HG03521 (cell line): ENCODE measurements at regions not wholly inside any gene's neighbourhood (a gene's known extent, or its start where the extent isn't known, plus 50 kb on each side); places are given as distances from the start of the nearest gene placed in this dataset.
"Not testable (repeated sequence)": the region's sequence is repeated elsewhere in the genome, so short reads cannot be mapped to it uniquely, and the experiment has no call there.

Experiments used
- ATAC-seq: cut with Tn5 transposase; IDR thresholded peaks from one replicate; pipeline ENCODE4 v1.9.1; 2021; ENCODE audit warnings: mild to moderate bottlenecking, moderate library complexity; ENCODE audit not compliant: unreplicated experiment

DNA sequence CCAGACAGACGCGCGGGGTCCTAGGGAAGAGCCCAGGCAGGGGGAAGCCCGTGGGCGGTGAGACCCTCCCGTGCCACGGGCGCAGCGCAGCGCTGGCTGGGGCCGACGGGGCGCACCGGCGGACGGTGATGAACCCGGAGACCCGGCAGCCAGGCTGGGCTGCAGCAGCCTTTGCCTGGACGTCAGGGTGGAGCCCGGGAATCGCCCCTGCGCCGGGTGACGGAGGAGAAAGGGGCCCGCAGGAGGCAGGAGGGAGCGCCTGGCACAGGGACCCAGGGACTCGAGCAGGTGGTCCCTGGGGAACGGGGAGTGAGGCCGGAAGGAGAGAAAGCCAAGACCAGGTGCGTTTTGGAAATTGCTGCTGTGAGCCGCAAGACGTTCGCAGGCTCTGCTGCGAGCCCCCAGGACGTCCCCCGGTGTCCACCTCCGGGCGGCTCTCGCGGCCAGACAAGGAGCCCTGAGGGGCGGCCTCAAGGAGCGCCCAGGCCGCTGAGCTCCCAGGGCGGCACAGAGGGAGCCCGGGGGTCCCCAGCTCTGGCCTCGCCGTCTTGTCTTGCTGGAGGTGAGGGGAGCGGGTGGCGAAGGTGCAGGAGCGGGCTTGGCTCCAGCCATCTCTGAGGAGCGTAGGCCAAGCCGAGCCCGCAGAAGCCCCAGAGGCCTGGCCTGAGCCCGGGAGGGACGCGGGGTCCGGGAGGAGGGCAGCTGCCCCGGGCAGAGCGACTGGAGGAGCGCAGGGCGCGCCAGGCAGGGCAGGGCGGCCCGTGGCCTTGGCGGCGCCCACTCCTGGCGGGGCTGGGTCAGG is 191.2 kb upstream of the PDE10A start:
- ATAC-seq: no peak

DNA sequence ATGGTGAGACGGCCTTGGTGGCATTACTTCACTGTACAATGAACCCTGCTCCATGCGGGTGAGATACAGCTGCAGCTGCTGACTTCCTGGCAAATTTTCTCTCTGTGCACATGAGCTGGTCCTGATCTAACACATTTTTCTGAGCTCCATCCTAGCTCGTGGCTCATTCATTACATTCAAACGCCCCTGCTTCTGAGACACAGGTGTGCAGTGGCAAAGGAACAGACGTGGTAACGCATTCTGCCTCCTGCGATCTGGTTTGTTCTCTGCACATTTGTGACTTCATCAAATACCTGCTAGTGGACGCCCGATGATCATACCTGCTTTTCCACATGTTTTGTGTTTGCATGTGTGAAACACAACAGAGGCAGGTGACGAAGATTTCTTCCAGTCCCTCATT is 189.6 kb upstream of the PDE10A start:
- ATAC-seq: no peak

DNA sequence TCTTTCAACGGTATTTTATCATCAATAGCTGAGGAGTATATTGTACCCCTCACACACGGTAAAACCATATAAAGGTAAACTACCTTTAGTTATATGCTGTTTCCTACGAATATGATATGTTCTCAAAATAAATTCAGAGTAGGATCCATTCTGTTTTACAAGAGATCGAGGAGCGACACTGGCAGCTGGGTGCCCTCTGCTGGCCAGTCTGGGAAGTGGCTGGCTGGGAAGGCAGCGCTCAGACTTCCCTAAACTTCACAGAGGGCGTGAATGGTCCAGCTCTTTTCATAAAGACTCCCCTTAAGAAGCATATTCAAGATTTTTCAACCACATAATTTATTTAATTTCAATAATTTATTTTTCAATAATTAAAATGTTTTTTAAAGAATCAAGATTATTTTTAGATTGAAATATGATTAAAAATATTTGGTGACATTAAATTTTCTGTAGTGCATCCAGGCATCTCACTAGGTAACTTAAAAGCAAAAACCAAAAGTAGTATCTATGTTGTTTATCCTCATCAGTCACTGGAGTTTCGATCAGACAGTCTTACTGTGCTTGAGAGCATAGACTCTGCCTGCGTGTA is 187.5 kb upstream of the PDE10A start:
- peak; percentile 74 for ATAC-seq

DNA sequence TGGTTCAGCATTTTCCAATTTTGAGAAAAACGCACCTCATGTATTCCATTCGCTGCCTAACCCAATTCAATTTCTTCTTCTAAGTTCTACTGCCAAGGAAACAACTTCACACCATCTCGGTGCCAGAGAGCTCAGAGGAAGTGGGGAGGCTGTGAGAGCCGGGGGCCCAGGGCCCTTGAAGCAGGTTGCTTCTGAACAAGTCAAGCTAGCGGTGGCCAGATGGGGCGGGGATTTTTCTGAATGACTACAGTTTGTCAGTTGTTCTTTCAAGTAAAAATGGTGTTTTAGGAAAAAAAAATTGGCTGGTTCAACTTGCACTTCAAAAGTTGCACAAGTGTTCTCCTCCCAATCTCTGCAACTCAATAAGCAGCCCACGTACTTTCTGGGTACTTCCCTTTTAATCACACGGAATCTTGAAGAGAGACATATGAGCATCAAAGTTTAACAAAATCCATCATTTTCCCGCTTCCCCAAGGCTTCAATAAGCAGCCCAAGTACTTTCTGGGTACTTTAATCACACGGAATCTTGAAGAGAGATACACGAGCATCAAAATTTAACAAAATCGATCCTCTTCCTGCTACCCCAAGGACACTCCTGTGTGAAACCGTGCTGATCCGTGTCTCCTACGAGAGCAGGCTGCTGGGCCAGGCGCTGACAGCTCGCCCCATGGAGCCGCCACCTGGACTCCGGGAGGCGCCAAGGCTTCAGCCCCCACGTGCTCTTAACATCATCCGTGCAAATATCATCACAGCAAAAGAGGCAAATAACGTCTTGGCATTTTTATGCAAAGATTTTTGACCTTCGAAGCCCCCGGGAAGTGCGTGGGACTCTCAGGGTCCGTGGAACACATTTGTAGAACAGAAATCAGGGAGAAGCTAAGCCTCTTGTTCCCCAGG is 186.7 kb upstream of the PDE10A start:
- no peak for ATAC-seq

DNA sequence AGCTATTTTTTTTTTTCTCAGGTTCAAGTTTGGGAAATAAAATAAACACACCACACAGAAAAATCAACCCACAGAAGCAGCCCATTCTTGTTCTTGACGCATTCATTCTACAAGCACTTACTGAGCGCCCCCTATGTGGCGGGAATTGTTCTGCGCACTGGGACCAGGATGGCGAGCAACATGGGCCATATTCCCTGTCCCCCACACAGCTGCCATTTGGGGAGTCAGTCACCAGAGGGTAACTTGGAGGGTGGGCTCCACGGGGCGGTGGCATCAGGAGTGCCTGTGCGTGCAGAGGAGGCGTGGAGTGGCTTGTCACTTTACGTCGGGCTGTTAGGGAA is 185.0 kb upstream of the PDE10A start:
- no peak for ATAC-seq

DNA sequence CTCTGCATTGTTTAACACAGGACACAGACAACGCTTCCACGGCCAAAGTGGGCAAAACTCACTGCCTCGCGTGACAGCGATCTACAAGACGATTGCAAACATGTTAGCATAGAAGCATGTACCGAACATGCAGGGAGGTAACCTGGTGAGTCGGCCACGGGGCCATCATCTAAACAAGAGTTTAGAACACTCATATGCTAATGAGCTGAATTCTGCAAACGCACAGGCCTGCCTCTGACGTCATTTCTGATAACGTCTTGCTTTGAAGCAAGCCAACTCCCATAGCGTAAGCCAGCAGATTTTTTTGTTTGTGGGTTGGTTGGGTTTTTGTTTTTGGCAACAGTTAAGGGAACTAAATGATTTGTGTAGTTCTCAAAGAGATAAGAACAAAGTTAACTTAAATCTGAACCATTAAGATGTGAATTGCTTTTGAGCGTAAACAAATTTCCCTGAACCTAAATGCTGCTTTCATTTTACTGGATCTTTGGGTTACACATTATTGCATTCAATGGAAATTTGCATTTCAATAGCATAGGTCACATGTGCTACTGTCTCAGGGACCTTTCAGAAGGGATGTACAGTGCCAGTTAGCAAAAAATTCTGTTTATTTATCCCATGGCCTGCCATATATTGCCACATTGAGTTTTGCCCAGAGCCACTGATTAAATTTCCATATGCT is 184.5 kb upstream of the PDE10A start:
- ATAC-seq: no peak

DNA sequence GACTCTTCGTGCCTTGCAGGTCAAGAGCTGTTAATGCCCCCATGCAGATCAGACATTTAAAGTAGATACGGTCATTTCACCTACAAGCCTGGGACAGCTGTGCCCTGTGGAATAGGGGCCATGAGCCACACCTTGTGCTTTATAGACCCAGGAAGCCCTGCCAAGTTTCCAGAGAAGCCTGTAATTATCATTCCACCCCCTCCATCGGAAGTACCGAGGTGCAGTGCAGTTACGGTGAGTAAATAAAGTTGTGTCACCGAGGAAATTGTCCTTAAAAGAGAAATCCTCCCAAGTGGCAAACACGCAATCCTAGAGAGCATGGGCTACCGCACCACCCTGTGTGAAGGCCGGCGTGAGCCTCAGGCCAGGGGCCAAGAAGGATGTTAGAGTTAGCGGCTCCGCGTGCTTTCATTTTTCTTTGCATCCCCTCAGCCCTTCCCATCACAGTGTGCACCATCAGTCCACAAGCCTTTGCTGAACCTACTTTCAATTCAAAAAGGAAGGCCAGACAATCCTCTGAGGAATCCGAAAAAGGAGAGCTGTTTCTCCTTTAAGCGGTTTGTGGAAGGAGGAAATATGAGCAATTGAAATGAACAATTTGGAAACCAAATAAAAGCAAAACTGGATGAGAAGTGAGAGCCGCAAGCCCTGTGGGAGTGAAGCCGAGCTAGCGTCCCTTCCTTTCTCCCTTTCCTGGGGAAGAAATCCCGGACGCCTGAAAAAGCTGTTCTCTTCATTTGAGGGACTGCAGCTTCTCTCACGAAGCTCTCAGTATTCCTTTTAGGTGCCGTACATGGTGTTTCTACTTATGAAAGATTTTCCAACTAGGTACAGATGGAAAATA is 183.3 kb upstream of the PDE10A start:
- ATAC-seq: no peak

DNA sequence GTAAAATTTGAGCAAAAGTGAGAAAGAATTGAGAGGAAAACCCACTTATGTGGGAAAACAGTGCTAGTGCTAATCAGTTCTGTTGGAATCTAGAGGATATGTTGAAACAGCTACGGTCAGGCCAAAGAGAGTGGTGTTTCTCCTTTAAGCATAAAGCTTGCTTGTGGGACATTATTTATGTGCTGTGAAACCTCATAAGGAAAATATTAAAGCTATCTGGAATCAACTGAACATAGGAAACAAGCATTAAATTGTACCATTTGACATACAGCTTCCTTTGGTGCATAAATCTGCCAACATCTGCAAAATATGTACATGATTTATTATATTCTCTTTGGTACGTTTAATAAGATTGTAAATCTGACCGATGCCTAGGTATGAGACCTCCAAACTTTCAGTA is 182.5 kb upstream of the PDE10A start:
- no peak for ATAC-seq

DNA sequence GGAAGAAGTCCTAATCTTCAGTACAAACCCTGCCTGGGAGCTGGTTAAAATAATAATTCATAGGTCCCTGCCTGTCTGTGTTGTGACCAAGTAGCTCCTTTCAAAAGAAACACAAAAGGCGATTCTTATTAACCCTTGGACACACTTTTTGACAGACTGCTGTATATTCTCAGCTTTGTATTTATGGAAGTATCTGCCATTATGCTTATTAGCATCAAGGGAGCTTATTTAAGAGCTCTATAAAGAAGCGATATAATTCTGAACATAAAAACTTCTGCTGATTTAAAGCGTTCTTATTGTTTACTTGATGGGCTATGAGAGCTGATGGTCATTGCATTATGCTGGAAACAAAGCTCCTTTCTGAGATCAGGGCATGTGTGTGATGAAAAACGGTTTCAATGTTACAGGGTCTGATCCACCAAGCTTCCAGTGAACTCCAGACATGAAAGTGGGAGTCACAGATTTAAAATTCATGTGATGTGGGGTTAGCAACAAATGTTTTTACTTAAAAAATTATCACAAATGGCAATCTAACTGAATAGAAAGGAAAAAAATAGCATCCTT is 181.8 kb upstream of the PDE10A start:
- no peak for ATAC-seq

DNA sequence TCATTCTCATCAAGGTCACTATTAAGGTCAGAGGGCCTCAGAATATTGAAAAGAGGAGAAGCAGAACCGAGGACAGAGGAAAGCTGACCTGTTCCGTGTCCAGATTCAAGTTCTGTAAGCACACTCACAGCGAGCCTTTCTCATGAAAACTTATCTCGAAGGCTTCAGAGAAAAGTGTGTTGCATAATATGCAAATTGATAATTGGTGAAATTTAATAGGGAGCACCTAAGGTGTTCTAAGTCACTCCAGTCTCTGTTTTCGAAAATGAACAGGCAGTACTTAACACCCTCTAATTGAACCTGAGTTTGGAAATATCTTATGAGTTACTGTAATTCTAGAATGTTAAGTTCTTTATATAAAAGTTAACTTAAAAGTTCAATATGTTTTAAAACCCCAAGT is 181.2 kb upstream of the PDE10A start:
- ATAC-seq: no peak

DNA sequence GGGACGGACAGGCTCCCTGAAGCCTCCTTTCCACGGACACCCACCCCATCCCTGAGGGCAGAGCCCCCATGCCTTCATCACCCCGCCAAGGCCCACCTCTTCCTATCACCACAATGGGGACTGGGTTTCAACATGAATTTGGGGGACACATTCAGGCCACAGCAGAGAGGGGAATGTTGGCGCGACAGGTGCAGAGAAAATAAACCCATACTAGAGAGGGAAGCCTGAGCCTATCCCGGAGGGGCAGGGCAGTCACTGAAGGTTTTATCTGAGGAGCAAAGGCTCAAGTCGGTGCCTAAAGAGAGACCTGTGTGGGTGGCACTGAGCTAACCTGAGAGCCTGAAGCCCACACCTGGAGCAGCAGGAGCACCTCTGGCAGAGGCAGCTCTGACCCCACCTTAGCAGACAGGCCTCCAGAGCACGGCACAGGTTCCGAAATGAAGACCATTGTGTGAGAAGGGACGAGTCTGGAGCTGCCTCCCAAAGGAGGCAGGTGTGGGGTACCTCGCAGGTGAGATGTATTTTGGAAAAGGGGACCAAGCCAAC is 180.6 kb upstream of the PDE10A start:
- no peak for ATAC-seq

DNA sequence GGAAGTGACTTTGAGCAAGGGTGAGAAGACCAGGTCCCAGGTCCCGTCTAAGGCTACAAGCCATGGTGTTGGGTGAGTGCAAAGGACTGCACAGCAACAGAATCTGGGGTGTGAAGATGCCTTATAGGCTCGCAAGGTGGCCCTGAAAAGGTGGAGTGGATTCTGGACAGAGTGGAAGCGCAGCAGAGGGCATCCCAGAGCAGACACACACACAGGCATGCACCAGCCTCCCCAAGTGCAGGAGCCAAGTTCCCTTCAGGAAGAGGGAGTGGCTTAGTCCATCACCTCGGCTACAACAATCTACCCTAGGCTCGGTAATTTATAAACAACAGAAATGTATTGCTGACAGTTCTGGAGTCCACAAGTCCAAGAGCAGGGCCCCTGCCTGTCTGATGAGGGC is 180.1 kb upstream of the PDE10A start:
- ATAC-seq: no peak

DNA sequence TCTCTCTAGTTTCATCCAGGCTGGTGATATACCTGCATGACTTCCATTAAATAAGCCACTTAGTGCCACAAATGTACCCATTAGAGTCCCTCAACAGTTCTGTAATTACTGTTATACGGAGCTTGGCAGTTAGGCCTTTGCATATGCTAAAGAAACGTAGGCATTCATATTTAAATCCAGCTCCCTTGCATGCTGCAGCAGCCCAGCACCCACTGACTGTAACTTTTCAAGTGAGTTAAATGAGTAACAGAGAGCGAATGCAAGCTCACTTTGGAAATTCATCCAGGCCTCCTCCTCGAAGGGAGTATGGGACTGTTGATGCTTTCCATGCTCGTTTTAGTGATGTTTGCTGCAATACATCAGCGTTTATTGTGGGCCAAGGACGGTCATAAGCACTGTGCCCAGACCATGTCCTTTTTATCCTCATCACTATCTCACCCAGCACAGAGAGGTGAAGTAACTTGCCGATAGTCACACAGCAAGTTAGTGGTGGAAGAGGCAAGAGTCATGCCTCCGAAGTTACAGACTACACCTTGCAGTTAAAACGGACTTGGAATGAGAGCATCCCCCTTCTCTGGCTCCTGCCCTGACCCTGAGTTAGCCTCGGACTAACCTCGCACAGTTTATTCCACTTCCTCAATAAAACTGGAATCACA is 179.4 kb upstream of the PDE10A start:
- ATAC-seq: no peak

DNA sequence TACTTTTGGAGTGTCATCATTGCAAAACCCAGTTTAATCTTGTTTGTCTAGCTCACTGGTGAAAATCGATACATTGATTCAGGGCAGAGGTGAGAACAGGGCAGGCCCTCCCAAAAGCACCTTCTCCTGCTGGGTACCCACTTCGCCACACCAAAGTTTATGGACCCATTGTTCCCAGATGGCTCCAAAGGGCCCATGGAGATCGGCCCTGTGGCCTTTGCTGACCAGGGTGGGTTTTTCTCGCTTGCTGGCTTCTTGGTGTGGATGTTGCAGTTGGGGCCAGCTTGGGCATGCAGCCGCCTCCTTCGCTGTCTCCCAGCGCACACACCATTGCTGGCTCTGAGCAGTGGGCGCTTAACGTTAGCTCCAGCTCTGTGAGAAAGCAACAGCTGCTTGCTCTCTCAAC is 178.1 kb upstream of the PDE10A start:
- no peak for ATAC-seq

DNA sequence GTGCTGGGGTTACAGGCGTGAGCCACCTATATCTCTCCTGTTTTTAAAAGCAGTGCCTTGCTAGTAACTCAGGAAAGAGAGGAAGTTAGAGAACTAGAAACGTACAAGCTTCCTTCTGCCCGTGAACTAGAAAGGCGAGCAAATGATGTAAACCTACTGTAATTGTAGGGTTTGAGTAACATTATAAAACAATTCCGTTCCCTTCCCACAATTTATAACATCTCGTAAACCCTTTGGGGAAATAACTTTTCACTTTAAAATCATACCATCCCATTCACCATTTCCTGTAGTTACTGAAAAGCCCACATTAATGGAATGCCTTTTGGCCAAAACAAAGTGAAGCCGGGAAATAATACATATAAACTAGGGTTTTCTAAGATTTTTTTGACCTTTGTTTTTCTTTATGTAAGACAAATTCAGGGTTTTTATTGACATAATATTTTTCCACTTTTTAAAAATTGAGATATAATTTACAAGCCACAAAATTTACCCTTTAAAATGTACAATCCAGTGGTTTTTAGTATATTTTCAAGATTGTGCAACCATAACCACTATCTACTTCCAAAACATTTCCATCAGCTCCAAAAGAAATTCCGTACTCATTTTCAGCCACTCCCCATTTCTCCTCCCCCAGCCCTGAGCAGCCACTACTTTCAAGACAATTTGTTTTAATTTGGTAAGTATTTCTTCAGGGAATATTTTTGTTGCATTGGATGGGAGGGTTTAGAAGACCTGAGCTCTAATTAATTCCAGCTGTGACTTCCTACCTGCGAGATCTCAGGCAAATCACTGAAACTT is 175.1 kb upstream of the PDE10A start:
- no peak for ATAC-seq

DNA sequence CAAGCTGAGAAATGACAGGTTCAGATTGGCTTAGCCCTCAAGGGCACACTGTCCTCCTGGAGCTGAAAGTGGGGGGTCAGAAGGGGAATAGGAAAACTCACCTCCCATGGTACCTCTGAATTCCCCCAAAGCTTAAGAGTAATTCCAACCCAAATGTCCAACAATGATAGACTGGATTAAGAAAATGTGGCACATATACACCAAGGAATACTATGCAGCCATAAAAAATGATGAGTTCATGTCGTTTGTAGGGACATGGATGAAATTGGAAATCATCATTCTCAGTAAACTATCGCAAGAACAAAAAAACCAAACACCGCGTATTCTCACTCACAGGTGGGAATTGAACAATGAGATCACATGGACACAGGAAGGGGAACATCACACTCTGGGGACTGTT is 173.6 kb upstream of the PDE10A start:
- ATAC-seq: not testable (repeated sequence)

DNA sequence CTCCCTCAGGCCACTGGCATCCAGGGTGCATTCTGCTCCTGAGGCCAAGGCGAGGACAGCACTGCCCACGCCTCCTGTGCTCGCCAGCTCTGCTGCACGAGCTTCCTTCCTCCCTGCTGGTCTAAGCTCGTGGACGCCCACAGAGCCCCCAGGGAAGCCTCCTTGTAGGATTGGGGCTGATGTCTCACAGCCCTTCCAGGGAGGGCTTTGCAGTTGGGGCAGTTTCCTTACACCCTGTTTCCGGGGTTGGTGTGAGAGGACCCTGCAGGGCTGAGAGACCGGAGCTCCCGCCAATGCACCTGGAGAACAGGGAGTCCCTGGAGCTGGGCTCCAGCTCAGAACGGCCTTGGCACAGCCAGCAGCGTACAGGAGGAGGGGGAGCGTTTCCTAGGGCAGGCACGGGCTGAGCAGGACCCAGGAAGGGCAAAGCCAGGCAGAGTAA is 172.4 kb upstream of the PDE10A start:
- no peak for ATAC-seq

DNA sequence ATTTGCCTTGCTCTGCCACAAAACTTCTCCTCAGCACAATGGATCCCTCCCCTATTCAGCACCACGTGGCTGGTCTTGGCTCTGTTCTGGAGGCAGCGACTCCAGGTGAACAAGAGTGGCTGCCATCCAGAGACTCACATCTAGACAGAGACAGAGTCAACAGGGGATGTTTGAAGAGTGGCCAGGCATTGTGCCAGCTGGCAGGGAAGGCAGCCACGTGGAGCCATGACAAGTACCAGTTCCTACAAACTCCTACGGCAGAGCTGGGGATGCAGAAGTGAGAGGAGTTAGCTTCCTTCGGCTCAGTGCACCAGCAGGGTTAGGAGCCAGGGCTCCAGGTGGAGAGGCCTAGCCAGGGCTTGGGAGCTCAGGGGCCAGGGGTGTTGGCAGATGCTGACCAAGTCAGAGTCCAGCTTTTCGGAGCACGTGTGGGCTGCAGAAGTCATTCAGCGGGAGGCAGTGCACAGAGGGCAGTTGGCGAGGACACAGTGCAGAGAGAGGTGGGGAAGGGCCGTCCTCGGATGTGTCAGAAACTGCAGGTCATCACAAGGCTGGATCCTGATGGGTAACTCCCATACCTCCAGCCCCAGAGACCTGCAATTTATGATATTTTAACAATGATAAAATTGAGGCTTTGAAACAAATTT is 171.7 kb upstream of the PDE10A start:
- no peak for ATAC-seq
